Cardiac muscle cell (in vitro differentiated cells and primary cell): ENCODE measurements at regions not wholly inside any gene's neighbourhood (a gene's known extent, or its start where the extent isn't known, plus 50 kb on each side); places are given as distances from the start of the nearest gene placed in this dataset.

Source experiments
- DNase-seq, 2 donors: peaks; one replicate each; pipeline versions ENCODE4 v3.0.0 to v3.0.0-alpha.2; 2010 to 2017; ENCODE audit warnings: low read depth in 1 of 2, low spot score in 1 of 2
- H3K27ac ChIP-seq: fragments of 200-600 bp; sonication (generic); 2 replicates; pipeline ENCODE4 v1.5.1; 2016
- H3K27me3 ChIP-seq: fragments of 200-600 bp; sonication (generic); 2 replicates; pipeline ENCODE4 v1.6.0; 2016; ENCODE audit warnings: control low read depth
- H3K36me3 ChIP-seq: fragments of 200-600 bp; sonication (generic); 2 replicates; pipeline ENCODE4 v1.5.1; 2016; ENCODE audit warnings: control low read depth
- H3K4me1 ChIP-seq: fragments of 200-600 bp; sonication (generic); 2 replicates; pipeline ENCODE4 v1.8.1; 2017; ENCODE audit warnings: low read depth, mild to moderate bottlenecking, mixed run types
- H3K4me3 ChIP-seq: fragments of 200-600 bp; sonication (generic); 2 replicates; pipeline ENCODE4 v1.5.1; 2016; ENCODE audit warnings: mild to moderate bottlenecking
- H3K9me3 ChIP-seq: fragments of 200-600 bp; sonication (generic); 2 replicates; pipeline ENCODE4 v1.5.1; 2017; ENCODE audit warnings: low read depth, mild to moderate bottlenecking, control low read depth
- CTCF ChIP-seq: IDR thresholded peaks from 2 replicates; pipeline ENCODE4 v1.5.1; 2012; ENCODE audit warnings: low read depth, mild to moderate bottlenecking, low read length

GRCh38 chr5:116824751-116825438 lies 250.3 kb upstream of the SEMA6A start:
- TF ChIP-seq CTCF: no peak
- Histone ChIP-seq H3K4me1 (no peaks in the 10 kb centered on the region), H3K36me3 (no peaks in the 10 kb centered on the region), H3K27ac (no peak overlapping the region), H3K27me3 (no peaks in the 10 kb centered on the region), H3K9me3 (no peaks in the 10 kb centered on the region), H3K4me3 (no peak overlapping the region)
- no peak for DNase-seq

GRCh38 chr5:116814626-116815385 lies 240.2 kb upstream of the SEMA6A start:
- no peaks in the 10 kb centered on the region for H3K27me3 ChIP-seq
- H3K9me3 ChIP-seq: no peaks in the 10 kb centered on the region
- no peak for TF ChIP-seq CTCF
- peaks cover 5% of the 10 kb centered on the region for H3K4me1 ChIP-seq
- H3K27ac ChIP-seq: no peak overlapping the region
- no peaks in the 10 kb centered on the region for H3K36me3 ChIP-seq
- no peak for DNase-seq
- no peak overlapping the region for H3K4me3 ChIP-seq

- no peaks in the 10 kb centered on the region for H3K9me3 ChIP-seq
- H3K36me3 ChIP-seq: no peaks in the 10 kb centered on the region
- DNase-seq: no peak
- H3K27ac ChIP-seq: no peak overlapping the region
- no peak overlapping the region for H3K4me3 ChIP-seq
- H3K27me3 ChIP-seq: no peaks in the 10 kb centered on the region
- H3K4me1 ChIP-seq: peaks cover 5% of the 10 kb centered on the region
- TF ChIP-seq CTCF: no peak
These were observed 239.3 kb upstream of the SEMA6A start for GRCh38 chr5:116813906-116814305.

- Histone ChIP-seq H3K36me3 (no peaks in the 10 kb centered on the region), H3K4me3 (no peak overlapping the region), H3K4me1 (peaks cover 5% of the 10 kb centered on the region), H3K27me3 (no peaks in the 10 kb centered on the region), H3K9me3 (no peaks in the 10 kb centered on the region), H3K27ac (no peak overlapping the region)
- DNase-seq: no peak
- no peak for TF ChIP-seq CTCF
These were observed 238.7 kb upstream of the SEMA6A start for GRCh38 chr5:116813356-116813755.

- Histone ChIP-seq H3K36me3 (no peaks in the 10 kb centered on the region), H3K9me3 (no peaks in the 10 kb centered on the region), H3K4me1 (peaks cover 5% of the 10 kb centered on the region), H3K27ac (no peak overlapping the region), H3K4me3 (no peak overlapping the region), H3K27me3 (no peaks in the 10 kb centered on the region)
- no peak for TF ChIP-seq CTCF
- DNase-seq: no peak
These were observed 236.3 kb upstream of the SEMA6A start for GRCh38 chr5:116810951-116811350.
